Fibroblast of mammary gland (primary cell): ENCODE measurements at regions not wholly inside any gene's neighbourhood (a gene's known extent, or its start where the extent isn't known, plus 50 kb on each side); places are given as distances from the start of the nearest gene placed in this dataset.

Experiments
- DNase-seq: peaks from one replicate; pipeline ENCODE4 v3.0.0-alpha.2; 2010; ENCODE audit warnings: low read depth
- H3K4me3 ChIP-seq: 2 replicates; pipeline ENCODE4 v1.5.1; 2011; ENCODE audit warnings: low read depth, mild to moderate bottlenecking, low read length, moderate library complexity; ENCODE audit not compliant: control insufficient read depth
- CTCF ChIP-seq: conservative IDR thresholded peaks from 2 replicates; pipeline ENCODE4 v1.5.1; 2011; ENCODE audit warnings: low read depth, low read length, inconsistent platforms; ENCODE audit not compliant: control insufficient read depth, insufficient read depth

GRCh38 chr22:48647051-48647450, 1180.6 kb downstream of the BRD1 start:
- no peak for DNase-seq
- H3K4me3 ChIP-seq, result no peak overlapping the region
- TF ChIP-seq CTCF, result no peak

DNA sequence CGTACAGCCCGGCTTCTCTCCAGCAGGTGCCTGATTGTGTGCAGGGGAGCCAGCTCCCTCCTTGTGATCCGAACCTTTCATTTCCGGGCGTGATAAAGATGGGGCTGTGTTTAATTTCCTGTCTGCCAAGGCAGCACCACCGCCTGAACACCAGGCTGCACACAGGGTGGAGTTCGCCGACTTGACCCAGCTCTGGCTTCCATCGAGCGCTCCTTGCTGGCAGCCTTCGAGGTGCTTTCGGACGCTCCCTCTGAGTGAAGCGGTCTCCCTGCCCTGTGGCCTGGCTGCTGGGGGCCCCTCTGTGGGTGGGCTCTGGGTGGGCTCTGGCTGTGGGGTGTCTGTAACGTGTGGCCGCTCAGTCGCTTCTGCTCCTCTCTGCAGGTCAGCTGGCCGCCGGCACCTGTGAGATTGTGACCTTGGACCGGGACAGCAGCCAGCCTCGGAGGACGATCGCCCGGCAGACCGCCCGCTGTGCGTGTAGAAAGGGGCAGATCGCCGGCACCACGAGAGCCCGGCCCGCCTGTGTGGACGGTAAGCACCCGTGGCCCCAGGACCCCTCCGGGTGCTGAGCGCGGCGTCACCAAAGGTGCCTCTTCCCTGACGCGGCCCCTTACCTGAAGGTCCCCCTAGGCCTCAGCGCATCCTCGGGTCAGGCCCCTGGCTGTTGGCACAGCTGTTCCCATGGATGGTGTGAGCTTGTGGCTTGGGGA, 1181.3 kb downstream of the BRD1 start:
- no peak for TF ChIP-seq CTCF
- H3K4me3 ChIP-seq, result no peak overlapping the region
- no peak for DNase-seq

DNA sequence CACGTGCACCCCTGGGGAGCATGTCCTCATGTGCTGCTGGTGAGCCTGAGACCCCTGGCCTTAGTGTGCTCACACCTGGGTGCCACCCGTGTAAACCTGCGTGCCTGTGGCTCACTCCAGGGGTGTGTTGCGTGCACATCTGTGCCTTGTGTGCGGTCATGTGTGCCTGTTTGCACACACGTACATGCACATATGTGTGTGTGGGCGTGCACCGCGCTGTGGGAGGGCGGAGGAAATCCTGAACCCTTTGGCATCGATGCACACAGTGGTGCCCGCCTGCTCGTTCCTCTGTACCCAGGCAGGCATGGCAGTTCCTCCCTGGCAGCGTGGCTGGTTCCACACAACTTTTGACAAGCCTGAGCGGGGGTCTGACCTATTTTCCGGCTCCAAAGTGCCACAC, 1181.9 kb downstream of the BRD1 start:
- DNase-seq, result no peak
- no peak for TF ChIP-seq CTCF
- no peak overlapping the region for H3K4me3 ChIP-seq

GRCh38 chr22:48644997-48645396, 1182.7 kb downstream of the BRD1 start:
- no peak for DNase-seq
- TF ChIP-seq CTCF, result no peak
- no peak overlapping the region for H3K4me3 ChIP-seq

DNA sequence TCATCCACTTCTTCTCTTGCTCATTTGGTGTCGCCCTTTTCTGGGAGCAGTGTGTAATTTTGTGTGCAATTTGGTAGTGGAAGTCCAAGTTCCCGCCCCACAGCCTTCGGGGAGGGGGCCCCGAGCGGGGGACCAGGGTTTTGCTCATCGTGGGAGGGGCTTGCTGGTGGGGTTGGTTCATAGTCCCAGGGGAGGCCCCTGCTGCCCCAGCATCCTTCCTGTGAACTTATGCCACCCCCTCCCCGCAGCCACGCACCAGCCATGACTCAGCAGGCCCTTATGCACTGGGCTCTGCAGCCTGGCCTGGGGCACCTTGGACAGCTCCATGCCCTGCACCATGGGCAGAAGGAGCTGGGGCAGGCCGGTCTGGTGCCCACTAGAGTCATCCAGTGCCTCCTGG, 1183.6 kb downstream of the BRD1 start:
- no peak overlapping the region for H3K4me3 ChIP-seq
- no peak for TF ChIP-seq CTCF
- no peak for DNase-seq

- H3K4me3 ChIP-seq, result no peak overlapping the region
- DNase-seq, result no peak
- no peak for TF ChIP-seq CTCF
Measured at GRCh38 chr22:48643066-48643731, 1184.5 kb downstream of the BRD1 start.
